ENCODE measurements at regions not wholly inside any gene's neighbourhood (a gene's known extent, or its start where the extent isn't known, plus 50 kb on each side); places are given as distances from the start of the nearest gene placed in this dataset.

- no peak for TF ChIP-seq CTCF (IDR thresholded peaks at IDR 0.05; ENCODE audit: low read depth, low read length)
Measured at GRCh38 chr1:238006779-238007178, 116.1 kb upstream of the ZP4 start.

GRCh38 chr1:238005116-238005515, 114.4 kb upstream of the ZP4 start:
- H3K4me3 ChIP-seq (ENCODE audit: low read depth, low read length): no peak overlapping the region
- no peak for TF ChIP-seq CTCF (IDR thresholded peaks at IDR 0.05; ENCODE audit: low read depth, low read length)

More at GRCh38 chr1:238006779-238007178, 116.1 kb upstream of the ZP4 start:
- no peak overlapping the region for H3K4me3 ChIP-seq (ENCODE audit: low read depth, low read length)

- no peak for TF ChIP-seq CTCF (IDR thresholded peaks at IDR 0.05; ENCODE audit: low read depth, low read length)
- H3K4me3 ChIP-seq (ENCODE audit: low read depth, low read length): no peak overlapping the region
Measured at GRCh38 chr1:238001818-238002217, 111.1 kb upstream of the ZP4 start.

GRCh38 chr1:237999426-238000052, 108.8 kb upstream of the ZP4 start:
- no peak overlapping the region for H3K4me3 ChIP-seq (ENCODE audit: low read depth, low read length)
- no peak for TF ChIP-seq CTCF (IDR thresholded peaks at IDR 0.05; ENCODE audit: low read depth, low read length)

GRCh38 chr1:237998581-237998980, 107.9 kb upstream of the ZP4 start:
- no peak overlapping the region for H3K4me3 ChIP-seq (ENCODE audit: low read depth, low read length)
- no peak for TF ChIP-seq CTCF (IDR thresholded peaks at IDR 0.05; ENCODE audit: low read depth, low read length)

- no peak overlapping the region for H3K4me3 ChIP-seq (ENCODE audit: low read depth, low read length)
- TF ChIP-seq CTCF (IDR thresholded peaks at IDR 0.05; ENCODE audit: low read depth, low read length): no peak
Measured at GRCh38 chr1:237983496-237983895, 92.8 kb upstream of the ZP4 start.

- no peak for TF ChIP-seq CTCF (IDR thresholded peaks at IDR 0.05; ENCODE audit: low read depth, low read length)
- no peak overlapping the region for H3K4me3 ChIP-seq (ENCODE audit: low read depth, low read length)
Measured at GRCh38 chr1:237981223-237981622, 90.5 kb upstream of the ZP4 start.

All from WI38 (cell line).